ENCODE measurements at regions not wholly inside any gene's neighbourhood (a gene's known extent, or its start where the extent isn't known, plus 50 kb on each side); places are given as distances from the start of the nearest gene placed in this dataset.
A peak's percentile ranks its signal among the peaks of the same experiment; 100 is the strongest.

- Histone ChIP-seq H3K27me3 (no peaks in the 10 kb centered on the region), H3K27ac (no peak overlapping the region), H3K9me3 (replicated peaks in 1 of 3) (no peaks in the 10 kb centered on the region), H3K4me1 (replicated peaks in 1 of 2) (no peaks in the 10 kb centered on the region), H3K4me3 (no peak overlapping the region), H3K36me3 (replicated peaks in 1 of 2) (no peaks in the 10 kb centered on the region)
- TF ChIP-seq CTCF (IDR thresholded peaks at IDR 0.05) (no peak), POLR2A (IDR thresholded peaks at IDR 0.05) (no peak)
- intact Hi-C loops (cut with DNase I): no loop called here
- DNase-seq: no peak
- 68 to 93% (median 75%) methylated on average over 3 of the region's 3 CpGs; no CpG with 5 or more reads in 1 of the 4 donors for WGBS, 4 donors
Measured at GRCh38 chr1:201610858-201611257, 71.9 kb downstream of the NAV1 start.

GRCh38 chr1:201612645-201613044 is 73.7 kb downstream of the NAV1 start:
- no peak for TF ChIP-seq CTCF (IDR thresholded peaks at IDR 0.05)
- no peak for TF ChIP-seq POLR2A (IDR thresholded peaks at IDR 0.05)
- Histone ChIP-seq H3K27me3 (no peaks in the 10 kb centered on the region), H3K27ac (no peak overlapping the region), H3K9me3 (replicated peaks in 1 of 3) (no peaks in the 10 kb centered on the region), H3K4me1 (replicated peaks in 1 of 2) (no peaks in the 10 kb centered on the region), H3K36me3 (replicated peaks in 1 of 2) (no peaks in the 10 kb centered on the region), H3K4me3 (no peak overlapping the region)
- DNase-seq: no peak
- 79 to 92% (median 85%) methylated on average over 4 of the region's 4 CpGs for whole genome bisulfite sequencing, 4 donors
- intact Hi-C loops (cut with DNase I): no loop called here

GRCh38 chr1:201614262-201615015 is 75.5 kb downstream of the NAV1 start:
- no peaks in the 10 kb centered on the region for H3K27me3 ChIP-seq
- no peak for TF ChIP-seq POLR2A (IDR thresholded peaks at IDR 0.05)
- no peak for TF ChIP-seq CTCF (IDR thresholded peaks at IDR 0.05)
- H3K36me3 ChIP-seq (replicated peaks in 1 of 2): no peaks in the 10 kb centered on the region
- WGBS, 4 donors: 20 to 29% (median 24%) methylated on average over 16 to 22 of the region's 22 CpGs
- intact Hi-C loops (cut with DNase I): no loop called here
- H3K9me3 ChIP-seq (replicated peaks in 1 of 3): no peaks in the 10 kb centered on the region
- H3K27ac ChIP-seq: no peak overlapping the region
- peak in 6 of 7 donors; percentile 22 to 50 (median 32) for DNase-seq
- no peak overlapping the region for H3K4me3 ChIP-seq
- no peaks in the 10 kb centered on the region for H3K4me1 ChIP-seq (replicated peaks in 1 of 2)

GRCh38 chr1:201617157-201617556 is 78.2 kb downstream of the NAV1 start:
- Histone ChIP-seq H3K4me3 (no peak overlapping the region), H3K27me3 (no peaks in the 10 kb centered on the region), H3K36me3 (replicated peaks in 1 of 2) (no peaks in the 10 kb centered on the region), H3K4me1 (replicated peaks in 1 of 2) (no peaks in the 10 kb centered on the region), H3K27ac (no peak overlapping the region), H3K9me3 (replicated peaks in 1 of 3) (no peaks in the 10 kb centered on the region)
- 79 to 84% (median 81%) methylated on average over 3 of the region's 3 CpGs for WGBS, 4 donors
- no peak for DNase-seq
- intact Hi-C loops (cut with DNase I): no loop called here
- no peak for TF ChIP-seq CTCF (IDR thresholded peaks at IDR 0.05)
- no peak for TF ChIP-seq POLR2A (IDR thresholded peaks at IDR 0.05)
